Keratinocyte (primary cell): ENCODE measurements at regions not wholly inside any gene's neighbourhood (a gene's known extent, or its start where the extent isn't known, plus 50 kb on each side); places are given as distances from the start of the nearest gene placed in this dataset.

Experiments
- DNase-seq: peaks from one replicate; pipeline ENCODE4 v3.0.0-alpha.2; 2011; ENCODE audit warnings: low read depth, missing footprints, low spot score
- FAIRE-seq: peaks from 2 replicates; lab custom pipeline; 2011; peaks lifted over from hg19 to GRCh38; lab: Jason Lieb, UNC
- H2AFZ ChIP-seq: 2 replicates; pipeline ENCODE4 v1.6.0; 2012; ENCODE audit warnings: low read length, control low read depth, inconsistent platforms; ENCODE audit not compliant: control insufficient read depth
- H3K27ac ChIP-seq: 2 replicates; pipeline ENCODE4 v1.5.1; 2011; ENCODE audit warnings: low read length; ENCODE audit not compliant: control insufficient read depth, insufficient read depth
- H3K27me3 ChIP-seq: 3 replicates; pipeline ENCODE4 v1.6.0; 2011; ENCODE audit warnings: low read length; ENCODE audit not compliant: control insufficient read depth, insufficient read depth; ENCODE audit errors: extremely low read depth
- H3K36me3 ChIP-seq, 2 experiments: 2 replicates in 1 of 2; 3 replicates in 1 of 2; pipeline ENCODE4 v1.5.1; 2011; ENCODE audit warnings: low read length in 2 of 2, mild to moderate bottlenecking in 1 of 2; ENCODE audit not compliant: control insufficient read depth in 2 of 2, insufficient read depth in 2 of 2; ENCODE audit errors: extremely low read depth in 1 of 2
- H3K4me1 ChIP-seq: 3 replicates; pipeline ENCODE4 v1.5.1; 2011; ENCODE audit warnings: low read length; ENCODE audit not compliant: control insufficient read depth, insufficient read depth; ENCODE audit errors: extremely low read depth
- H3K4me2 ChIP-seq: 3 replicates; pipeline ENCODE4 v1.6.0; 2011; ENCODE audit warnings: low read depth, low read length; ENCODE audit not compliant: control insufficient read depth, insufficient read depth; ENCODE audit errors: extremely low read depth
- H3K4me3 ChIP-seq, 3 experiments: fragments of 200-600 bp in 1 of 3; sonication (generic) in 1 of 3; 2 replicates in 2 of 3; 3 replicates in 1 of 3; pipeline ENCODE4 v1.5.1; 2011 to 2016; ENCODE audit warnings: low read length in 3 of 3, mild to moderate bottlenecking in 3 of 3, control low read depth in 2 of 3, inconsistent platforms in 1 of 3, low read depth in 1 of 3, mixed read lengths in 1 of 3, mixed run types in 1 of 3, moderate library complexity in 1 of 3; ENCODE audit not compliant: control insufficient read depth in 2 of 3, insufficient read depth in 2 of 3; ENCODE audit errors: extremely low read depth in 1 of 3
- H3K79me2 ChIP-seq: 2 replicates; pipeline ENCODE4 v1.6.0; 2012; ENCODE audit warnings: low read length; ENCODE audit not compliant: control insufficient read depth, insufficient read depth
- H3K9ac ChIP-seq: 3 replicates; pipeline ENCODE4 v1.6.0; 2011; ENCODE audit warnings: low read length; ENCODE audit not compliant: control insufficient read depth, insufficient read depth; ENCODE audit errors: extremely low read depth
- H3K9me1 ChIP-seq: 3 replicates; pipeline ENCODE4 v1.6.0; 2011; ENCODE audit warnings: low read length; ENCODE audit not compliant: control insufficient read depth, insufficient read depth; ENCODE audit errors: extremely low read depth
- H3K9me3 ChIP-seq: 2 replicates; pipeline ENCODE4 v1.5.1; 2012; ENCODE audit warnings: low read depth, low read length; ENCODE audit not compliant: control insufficient read depth
- H4K20me1 ChIP-seq: 3 replicates; pipeline ENCODE4 v1.6.0; 2011; ENCODE audit warnings: low read length; ENCODE audit not compliant: control insufficient read depth, insufficient read depth; ENCODE audit errors: extremely low read depth
- EZH2 ChIP-seq: IDR thresholded peaks from one replicate; pipeline ENCODE4 v1.6.1; 2012; ENCODE audit warnings: inconsistent platforms, mild to moderate bottlenecking, low read length, moderate library complexity
- dilution Hi-C: fragments of 300-500 bp; cut with MboI; formaldehyde crosslinking; loops from one replicate; pipeline ENCODE4 v1.7.0; 2020; ENCODE audit warnings: low sequenced_read_pairs; ENCODE audit not compliant: extremely low pct_ligation_motif_present
- TF ChIP-seq, protein P1 (sequence below), 3 experiments: IDR thresholded peaks in 1 of 3; conservative IDR thresholded peaks in 1 of 3; optimal IDR thresholded peaks in 1 of 3; 2 replicates in 2 of 3; 3 replicates in 1 of 3; pipeline versions ENCODE3 to v1.5.1; 2011; ENCODE audit warnings: low read length in 3 of 3, mild to moderate bottlenecking in 3 of 3, moderate library complexity in 2 of 3, control low read depth in 1 of 3, inconsistent platforms in 1 of 3; ENCODE audit not compliant: insufficient read depth in 2 of 3; ENCODE audit errors: extremely low read depth in 1 of 3

GRCh38 chr4:179478608-179479007, 2036.4 kb upstream of the AGA start:
- Histone ChIP-seq H3K27me3 (no peaks in the 10 kb centered on the region), H3K4me2 (no peak overlapping the region), H3K9me3 (no peaks in the 10 kb centered on the region), H3K36me3 (no peaks in the 10 kb centered on the region), H3K9me1 (no peaks in the 10 kb centered on the region), H3K27ac (no peak overlapping the region), H3K9ac (no peak overlapping the region), H2AFZ (no peak overlapping the region), H3K4me3 (no peak overlapping the region), H3K4me1 (no peaks in the 10 kb centered on the region), H3K79me2 (no peaks in the 10 kb centered on the region), H4K20me1 (no peaks in the 10 kb centered on the region)
- TF ChIP-seq, protein P1, sequence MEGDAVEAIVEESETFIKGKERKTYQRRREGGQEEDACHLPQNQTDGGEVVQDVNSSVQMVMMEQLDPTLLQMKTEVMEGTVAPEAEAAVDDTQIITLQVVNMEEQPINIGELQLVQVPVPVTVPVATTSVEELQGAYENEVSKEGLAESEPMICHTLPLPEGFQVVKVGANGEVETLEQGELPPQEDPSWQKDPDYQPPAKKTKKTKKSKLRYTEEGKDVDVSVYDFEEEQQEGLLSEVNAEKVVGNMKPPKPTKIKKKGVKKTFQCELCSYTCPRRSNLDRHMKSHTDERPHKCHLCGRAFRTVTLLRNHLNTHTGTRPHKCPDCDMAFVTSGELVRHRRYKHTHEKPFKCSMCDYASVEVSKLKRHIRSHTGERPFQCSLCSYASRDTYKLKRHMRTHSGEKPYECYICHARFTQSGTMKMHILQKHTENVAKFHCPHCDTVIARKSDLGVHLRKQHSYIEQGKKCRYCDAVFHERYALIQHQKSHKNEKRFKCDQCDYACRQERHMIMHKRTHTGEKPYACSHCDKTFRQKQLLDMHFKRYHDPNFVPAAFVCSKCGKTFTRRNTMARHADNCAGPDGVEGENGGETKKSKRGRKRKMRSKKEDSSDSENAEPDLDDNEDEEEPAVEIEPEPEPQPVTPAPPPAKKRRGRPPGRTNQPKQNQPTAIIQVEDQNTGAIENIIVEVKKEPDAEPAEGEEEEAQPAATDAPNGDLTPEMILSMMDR (optimal IDR thresholded peaks at IDR 0.05 in 1 of 3, IDR thresholded peaks at IDR 0.05 in 1 of 3, conservative IDR thresholded peaks at IDR 0.05 in 1 of 3; ENCODE audit: extremely low read depth in 1 of 3, insufficient read depth in 2 of 3, low read length in 3 of 3): no peak
- TF ChIP-seq EZH2: no peak
- dilution Hi-C loops: no loop called here
- DNase-seq (no peak), FAIRE-seq (no peak)

DNA sequence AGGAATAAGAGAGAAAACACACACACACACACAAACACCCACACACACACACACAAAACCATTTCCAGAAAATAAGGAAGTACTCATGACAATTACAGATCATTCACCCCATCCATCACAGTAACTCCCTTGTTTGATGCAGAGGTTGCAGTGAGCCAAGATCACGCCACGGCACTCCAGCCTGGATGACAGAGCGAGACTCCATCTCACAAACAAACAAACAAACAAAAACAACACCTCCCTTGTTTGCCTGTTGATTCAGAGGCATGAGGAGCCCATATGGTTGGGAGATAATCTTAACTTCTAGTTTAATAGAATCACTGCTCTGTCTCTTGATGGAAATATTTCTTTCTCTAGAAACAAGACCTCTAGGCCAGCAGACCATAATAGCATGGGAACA, 2043.5 kb upstream of the AGA start:
- DNase-seq: no peak
- H3K27me3 ChIP-seq: no peaks in the 10 kb centered on the region
- H3K9me1 ChIP-seq: no peaks in the 10 kb centered on the region
- no peaks in the 10 kb centered on the region for H3K9me3 ChIP-seq
- H3K4me1 ChIP-seq: no peaks in the 10 kb centered on the region
- H4K20me1 ChIP-seq: no peaks in the 10 kb centered on the region
- no peak overlapping the region for H3K4me3 ChIP-seq
- no peak overlapping the region for H3K4me2 ChIP-seq
- H3K36me3 ChIP-seq: no peaks in the 10 kb centered on the region
- no peak overlapping the region for H3K27ac ChIP-seq
- H3K79me2 ChIP-seq: no peaks in the 10 kb centered on the region
- dilution Hi-C loops: no loop called here
- H2AFZ ChIP-seq: no peak overlapping the region
- no peak for FAIRE-seq
- TF ChIP-seq, protein P1 (optimal IDR thresholded peaks at IDR 0.05 in 1 of 3, IDR thresholded peaks at IDR 0.05 in 1 of 3, conservative IDR thresholded peaks at IDR 0.05 in 1 of 3; ENCODE audit: extremely low read depth in 1 of 3, insufficient read depth in 2 of 3, low read length in 3 of 3): no peak
- no peak for TF ChIP-seq EZH2
- no peak overlapping the region for H3K9ac ChIP-seq
